AG10803 (cell line): ENCODE measurements at regions not wholly inside any gene's neighbourhood (a gene's known extent, or its start where the extent isn't known, plus 50 kb on each side); places are given as distances from the start of the nearest gene placed in this dataset.

ENCODE experiments used
- DNase-seq: peaks from one replicate; pipeline ENCODE4 v3.0.0; 2010; ENCODE audit warnings: low read depth
- H3K4me3 ChIP-seq: 2 replicates; pipeline ENCODE4 v1.5.1; 2011; ENCODE audit warnings: mild to moderate bottlenecking, low read length, control low read depth
- CTCF ChIP-seq: conservative IDR thresholded peaks from 2 replicates; pipeline ENCODE4 v1.5.1; 2011; ENCODE audit warnings: mild to moderate bottlenecking, low read length, control low read depth, inconsistent platforms

- no peak for TF ChIP-seq CTCF
- no peak for DNase-seq
- H3K4me3 ChIP-seq = no peak overlapping the region
Observed at GRCh38 chr19:28419312-28419711, 793.6 kb downstream of the UQCRFS1 start.

- no peak for DNase-seq
- H3K4me3 ChIP-seq = no peak overlapping the region
Observed at GRCh38 chr19:28417361-28417760, 795.6 kb downstream of the UQCRFS1 start.

GRCh38 chr19:28416245-28416644 is 796.7 kb downstream of the UQCRFS1 start:
- TF ChIP-seq CTCF = no peak
- H3K4me3 ChIP-seq = no peak overlapping the region
- no peak for DNase-seq

More at GRCh38 chr19:28417361-28417760, 795.6 kb downstream of the UQCRFS1 start:
- TF ChIP-seq CTCF = no peak

GRCh38 chr19:28414748-28415147 is 798.2 kb downstream of the UQCRFS1 start:
- no peak overlapping the region for H3K4me3 ChIP-seq
- TF ChIP-seq CTCF = no peak
- no peak for DNase-seq

- DNase-seq = no peak
- no peak for TF ChIP-seq CTCF
- no peak overlapping the region for H3K4me3 ChIP-seq
Observed at GRCh38 chr19:28409859-28410258, 803.1 kb downstream of the UQCRFS1 start.

GRCh38 chr19:28406966-28407365 is 806.0 kb downstream of the UQCRFS1 start:
- no peak for DNase-seq
- TF ChIP-seq CTCF = no peak
- no peak overlapping the region for H3K4me3 ChIP-seq

- TF ChIP-seq CTCF = no peak
- no peak for DNase-seq
- H3K4me3 ChIP-seq = no peak overlapping the region
Observed at GRCh38 chr19:28405346-28405742, 807.6 kb downstream of the UQCRFS1 start.
